Lower lobe of right lung (tissue), 2 donors: ENCODE measurements at regions not wholly inside any gene's neighbourhood (a gene's known extent, or its start where the extent isn't known, plus 50 kb on each side); places are given as distances from the start of the nearest gene placed in this dataset.

Source experiments
- ATAC-seq, 2 donors: fragments of 200-7000 bp; cut with Tn5 transposase; one replicate each; pipeline ENCODE4 v1.9.1; 2020 to 2022; ENCODE audit warnings: mild to moderate bottlenecking in 2 of 2, moderate library complexity in 2 of 2
- DNase-seq: peaks from one replicate; pipeline ENCODE4 v3.0.0-alpha.2; 2020
- H3K27ac ChIP-seq: fragments of 200-600 bp; one replicate; pipeline ENCODE4 v1.8.0; 2022
- H3K27me3 ChIP-seq: fragments of 200-600 bp; one replicate; pipeline ENCODE4 v1.8.0; 2022; ENCODE audit warnings: low read depth
- H3K36me3 ChIP-seq: fragments of 200-600 bp; one replicate; pipeline ENCODE4 v1.8.0; 2022; ENCODE audit warnings: mild to moderate bottlenecking
- H3K4me1 ChIP-seq: fragments of 200-600 bp; one replicate; pipeline ENCODE4 v1.8.0; 2022
- H3K4me3 ChIP-seq: fragments of 200-600 bp; one replicate; pipeline ENCODE4 v1.8.0; 2022; ENCODE audit warnings: mild to moderate bottlenecking
- H3K9me3 ChIP-seq: fragments of 200-600 bp; one replicate; pipeline ENCODE4 v1.8.0; 2022
- intact Hi-C: fragments of 100-400 bp; cut with DNase I; formaldehyde crosslinking; loops from one replicate; pipeline ENCODE4 v1.11.0; 2022
- TF ChIP-seq, protein P1 (sequence below): fragments of 200-600 bp; IDR thresholded peaks from one replicate; pipeline ENCODE4 v1.8.0; 2022; ENCODE audit warnings: antibody characterized with exemption, mild to moderate bottlenecking
- donor health status: DM: no; HTN: yes; CAD: no; lungs with severe emphysema.

DNA sequence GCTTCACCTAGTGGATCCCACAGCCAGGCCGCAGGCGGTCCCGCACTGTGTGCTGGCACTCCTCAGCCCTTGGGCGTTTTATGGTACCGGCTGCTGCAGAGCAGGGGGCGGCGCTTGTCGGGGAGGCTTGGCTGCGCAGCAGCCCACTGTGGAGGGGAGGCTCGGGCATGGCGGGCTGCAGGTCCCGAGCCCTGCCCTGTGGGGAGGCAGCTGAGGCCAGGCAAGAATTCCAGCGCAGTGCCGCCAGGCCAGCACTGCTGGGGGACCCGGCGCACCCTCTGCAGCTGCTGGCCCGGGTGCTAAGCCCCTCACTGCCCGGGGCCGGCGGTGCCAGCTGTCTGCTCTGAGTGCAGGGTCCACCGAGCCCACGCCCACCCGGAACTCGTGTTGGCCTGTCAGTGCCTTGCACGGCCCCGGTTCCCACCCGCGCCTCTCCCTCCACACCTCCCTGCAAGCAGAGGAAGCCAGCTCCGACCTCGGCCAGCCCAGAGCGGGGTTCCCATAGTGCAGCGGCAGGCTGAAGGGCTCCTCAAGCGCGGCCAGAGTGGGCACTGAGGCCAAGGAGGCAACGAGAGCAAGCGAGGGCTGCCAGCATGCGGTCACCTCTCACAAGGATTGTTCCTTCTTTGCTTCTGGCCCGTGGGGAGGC, 435.0 kb upstream of the ATP10A start:
- DNase-seq (no peak), ATAC-seq (no peak)
- TF ChIP-seq, protein P1, sequence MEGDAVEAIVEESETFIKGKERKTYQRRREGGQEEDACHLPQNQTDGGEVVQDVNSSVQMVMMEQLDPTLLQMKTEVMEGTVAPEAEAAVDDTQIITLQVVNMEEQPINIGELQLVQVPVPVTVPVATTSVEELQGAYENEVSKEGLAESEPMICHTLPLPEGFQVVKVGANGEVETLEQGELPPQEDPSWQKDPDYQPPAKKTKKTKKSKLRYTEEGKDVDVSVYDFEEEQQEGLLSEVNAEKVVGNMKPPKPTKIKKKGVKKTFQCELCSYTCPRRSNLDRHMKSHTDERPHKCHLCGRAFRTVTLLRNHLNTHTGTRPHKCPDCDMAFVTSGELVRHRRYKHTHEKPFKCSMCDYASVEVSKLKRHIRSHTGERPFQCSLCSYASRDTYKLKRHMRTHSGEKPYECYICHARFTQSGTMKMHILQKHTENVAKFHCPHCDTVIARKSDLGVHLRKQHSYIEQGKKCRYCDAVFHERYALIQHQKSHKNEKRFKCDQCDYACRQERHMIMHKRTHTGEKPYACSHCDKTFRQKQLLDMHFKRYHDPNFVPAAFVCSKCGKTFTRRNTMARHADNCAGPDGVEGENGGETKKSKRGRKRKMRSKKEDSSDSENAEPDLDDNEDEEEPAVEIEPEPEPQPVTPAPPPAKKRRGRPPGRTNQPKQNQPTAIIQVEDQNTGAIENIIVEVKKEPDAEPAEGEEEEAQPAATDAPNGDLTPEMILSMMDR = no peak
- intact Hi-C loops = no loop called here
- Histone ChIP-seq H3K36me3 (no peaks in the 10 kb centered on the region), H3K27ac (no peak overlapping the region), H3K27me3 (no peaks in the 10 kb centered on the region), H3K4me1 (no peaks in the 10 kb centered on the region), H3K9me3 (no peaks in the 10 kb centered on the region), H3K4me3 (no peak overlapping the region)

DNA sequence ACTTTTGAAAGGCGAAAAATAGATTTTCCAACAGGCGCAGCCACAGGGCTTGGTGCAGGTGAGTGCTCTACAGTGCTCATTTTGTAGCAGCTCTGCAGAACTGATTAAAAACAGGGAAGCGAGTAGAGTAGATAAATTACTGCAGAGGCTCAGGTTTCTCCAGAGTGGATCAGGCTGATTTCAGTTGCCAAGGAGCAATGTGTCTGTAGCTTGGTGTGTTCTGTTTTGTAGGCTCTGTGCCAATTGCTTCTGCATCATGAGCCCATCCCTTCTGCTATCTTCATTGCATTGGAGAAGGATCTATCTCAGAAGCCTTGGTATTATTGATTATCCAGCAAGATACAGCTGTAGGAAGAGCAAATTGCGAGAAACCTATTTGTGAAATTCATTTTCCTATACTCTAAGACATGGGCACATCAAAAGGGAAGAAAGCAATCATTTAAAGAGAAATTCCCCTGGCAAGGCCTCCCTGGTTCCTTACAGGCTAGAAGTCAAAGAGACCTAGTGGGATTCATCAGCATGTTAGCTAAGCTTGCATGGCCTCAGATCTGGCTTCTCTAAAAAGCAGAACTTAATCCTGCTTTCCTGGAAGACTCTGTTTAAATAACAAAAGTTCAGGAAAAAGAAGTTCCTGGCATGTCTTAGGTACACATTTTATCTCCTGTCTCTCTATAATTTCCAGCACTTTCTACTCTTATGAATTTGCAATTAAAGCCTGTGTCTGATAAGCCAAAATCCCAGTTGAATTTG, 432.4 kb upstream of the ATP10A start:
- Histone ChIP-seq H3K9me3 (no peaks in the 10 kb centered on the region), H3K4me1 (no peaks in the 10 kb centered on the region), H3K27me3 (no peaks in the 10 kb centered on the region), H3K27ac (no peak overlapping the region), H3K36me3 (no peaks in the 10 kb centered on the region), H3K4me3 (no peak overlapping the region)
- TF ChIP-seq, protein P1 = no peak
- intact Hi-C loops = no loop called here
- ATAC-seq (no peak), DNase-seq (no peak)

DNA sequence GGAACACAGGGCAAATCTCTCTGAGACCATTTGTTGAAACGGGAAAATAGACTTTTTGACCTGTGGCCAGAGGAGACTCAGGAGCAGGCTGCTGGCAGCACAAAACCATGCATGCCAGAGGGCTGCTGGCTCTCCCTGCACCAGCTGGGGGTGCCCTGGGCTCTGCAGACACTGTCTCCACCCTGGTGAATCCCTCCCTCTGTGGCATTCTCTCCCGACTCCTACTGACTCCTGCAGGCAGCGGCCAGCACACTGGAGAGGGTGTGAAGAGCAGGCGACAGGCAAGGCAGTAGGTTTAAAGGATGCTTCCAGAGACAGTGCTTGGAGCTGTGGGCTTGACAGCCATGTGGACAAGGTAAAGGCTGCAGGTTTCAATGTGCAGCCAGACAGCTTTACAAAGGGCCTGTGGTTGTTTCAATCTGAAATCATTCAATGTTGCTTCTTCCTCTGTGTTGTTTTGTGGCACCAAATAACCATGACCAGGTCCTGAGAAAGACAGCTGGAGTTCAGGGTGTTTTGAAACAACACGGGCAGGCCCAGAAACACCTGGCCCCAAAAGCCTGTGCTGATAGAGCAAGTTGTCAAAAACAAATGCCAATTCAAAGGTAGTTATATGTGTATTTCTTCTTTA, 431.0 kb upstream of the ATP10A start:
- intact Hi-C loops = no loop called here
- Histone ChIP-seq H3K9me3 (no peaks in the 10 kb centered on the region), H3K27me3 (no peaks in the 10 kb centered on the region), H3K4me1 (no peaks in the 10 kb centered on the region), H3K4me3 (no peak overlapping the region), H3K27ac (no peak overlapping the region), H3K36me3 (no peaks in the 10 kb centered on the region)
- no peak for DNase-seq
- TF ChIP-seq, protein P1 = no peak
- no peak for ATAC-seq

DNA sequence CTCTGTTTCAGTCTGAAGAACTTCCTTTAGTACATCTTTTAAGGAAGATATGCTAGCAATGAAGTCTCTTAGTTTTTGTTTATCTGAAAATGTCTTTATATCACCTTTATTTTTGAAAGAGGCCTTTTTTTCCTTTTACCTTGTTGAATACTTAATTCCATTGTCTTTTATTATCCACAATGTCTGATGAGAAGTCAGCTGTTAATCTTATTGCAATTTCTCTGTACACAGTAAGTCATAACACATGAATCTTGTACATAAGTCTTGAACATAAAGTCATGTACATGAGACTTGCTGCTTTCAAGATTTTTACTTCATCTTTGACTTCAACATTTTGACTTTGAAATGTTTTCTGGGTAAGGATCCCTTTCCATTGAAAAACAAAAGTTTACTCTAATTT, 424.3 kb upstream of the ATP10A start:
- H3K4me1 ChIP-seq = no peaks in the 10 kb centered on the region
- no peaks in the 10 kb centered on the region for H3K27me3 ChIP-seq
- no peak for ATAC-seq
- H3K4me3 ChIP-seq = no peak overlapping the region
- peaks cover 14% of the 10 kb centered on the region for H3K9me3 ChIP-seq
- DNase-seq = no peak
- H3K36me3 ChIP-seq = no peaks in the 10 kb centered on the region
- TF ChIP-seq, protein P1 = no peak
- no peak overlapping the region for H3K27ac ChIP-seq
- intact Hi-C loops = no loop called here

DNA sequence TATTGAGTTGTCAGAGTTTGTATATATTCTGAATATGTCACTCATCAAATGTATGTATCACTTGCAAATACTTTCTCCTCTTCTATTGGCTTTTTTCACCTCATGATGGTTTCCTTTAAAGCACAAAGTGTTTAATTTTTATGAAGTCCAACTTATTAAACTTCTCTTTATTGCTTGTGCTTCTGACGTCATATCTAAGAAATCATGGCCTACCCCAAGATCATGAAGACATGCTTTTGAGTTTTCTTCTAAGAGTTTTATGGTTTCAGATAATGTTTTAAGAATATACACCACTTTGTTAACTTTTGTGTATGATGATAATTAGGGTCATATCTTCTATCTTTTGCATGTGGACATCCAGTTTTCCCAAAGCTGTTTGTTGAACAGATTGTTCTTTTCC, 417.2 kb upstream of the ATP10A start:
- DNase-seq (no peak), ATAC-seq (no peak)
- intact Hi-C loops = no loop called here
- Histone ChIP-seq H3K4me1 (no peaks in the 10 kb centered on the region), H3K9me3 (no peaks in the 10 kb centered on the region), H3K27me3 (no peaks in the 10 kb centered on the region), H3K27ac (no peak overlapping the region), H3K4me3 (no peak overlapping the region), H3K36me3 (no peaks in the 10 kb centered on the region)
- TF ChIP-seq, protein P1 = no peak
